Neural cell (in vitro differentiated cells): ENCODE measurements at regions not wholly inside any gene's neighbourhood (a gene's known extent, or its start where the extent isn't known, plus 50 kb on each side); places are given as distances from the start of the nearest gene placed in this dataset.

Experiments used
- MXI1 ChIP-seq: fragments of 450-650 bp; conservative IDR thresholded peaks from 2 replicates; pipeline ENCODE4 v1.6.1; 2014; ENCODE audit warnings: antibody characterized with exemption, mild to moderate bottlenecking; ENCODE audit not compliant: poor library complexity, severe bottlenecking
- TAF1 ChIP-seq: IDR thresholded peaks from 2 replicates; pipeline ENCODE4 v1.6.1; 2012; ENCODE audit warnings: low read depth
- TF ChIP-seq, protein P1 (sequence below): fragments of 450-650 bp; IDR thresholded peaks from 2 replicates; pipeline ENCODE4 v1.5.1; 2014; ENCODE audit warnings: antibody characterized with exemption, mild to moderate bottlenecking, moderate library complexity; ENCODE audit not compliant: poor library complexity, severe bottlenecking

- TF ChIP-seq TAF1 (no peak), MXI1 (no peak)
- TF ChIP-seq, protein P1, sequence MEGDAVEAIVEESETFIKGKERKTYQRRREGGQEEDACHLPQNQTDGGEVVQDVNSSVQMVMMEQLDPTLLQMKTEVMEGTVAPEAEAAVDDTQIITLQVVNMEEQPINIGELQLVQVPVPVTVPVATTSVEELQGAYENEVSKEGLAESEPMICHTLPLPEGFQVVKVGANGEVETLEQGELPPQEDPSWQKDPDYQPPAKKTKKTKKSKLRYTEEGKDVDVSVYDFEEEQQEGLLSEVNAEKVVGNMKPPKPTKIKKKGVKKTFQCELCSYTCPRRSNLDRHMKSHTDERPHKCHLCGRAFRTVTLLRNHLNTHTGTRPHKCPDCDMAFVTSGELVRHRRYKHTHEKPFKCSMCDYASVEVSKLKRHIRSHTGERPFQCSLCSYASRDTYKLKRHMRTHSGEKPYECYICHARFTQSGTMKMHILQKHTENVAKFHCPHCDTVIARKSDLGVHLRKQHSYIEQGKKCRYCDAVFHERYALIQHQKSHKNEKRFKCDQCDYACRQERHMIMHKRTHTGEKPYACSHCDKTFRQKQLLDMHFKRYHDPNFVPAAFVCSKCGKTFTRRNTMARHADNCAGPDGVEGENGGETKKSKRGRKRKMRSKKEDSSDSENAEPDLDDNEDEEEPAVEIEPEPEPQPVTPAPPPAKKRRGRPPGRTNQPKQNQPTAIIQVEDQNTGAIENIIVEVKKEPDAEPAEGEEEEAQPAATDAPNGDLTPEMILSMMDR, result no peak
Measured at GRCh38 chr6:68053805-68054373, 581.2 kb upstream of the ADGRB3 start.
